ENCODE measurements at regions not wholly inside any gene's neighbourhood (a gene's known extent, or its start where the extent isn't known, plus 50 kb on each side); places are given as distances from the start of the nearest gene placed in this dataset.
A peak's percentile ranks its signal among the peaks of the same experiment; 100 is the strongest.

DNA sequence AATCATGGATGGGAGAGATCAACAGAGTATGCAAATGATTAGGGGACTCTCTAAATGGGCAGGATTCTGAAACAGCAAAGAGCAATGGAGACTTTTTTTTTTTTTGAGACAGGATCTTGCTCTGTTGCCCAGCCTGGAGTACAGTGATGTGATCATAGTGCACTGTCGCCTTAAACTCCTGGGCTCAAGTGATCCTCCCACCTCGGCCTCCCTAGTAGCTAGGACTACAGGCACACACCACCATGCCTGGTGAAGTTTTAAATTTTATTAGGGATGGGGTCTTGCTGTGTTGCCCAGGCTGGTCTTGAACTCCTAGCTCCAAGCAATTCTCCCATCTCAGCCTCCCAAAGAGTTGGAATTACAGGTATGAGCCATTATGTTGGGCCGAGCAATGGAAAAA lies 255.0 kb upstream of the ZFHX3 start:
- Histone ChIP-seq H2BK5ac (ENCODE audit: low read depth, low read length, poor library complexity) (no peak overlapping the region), H3K4me1 (ENCODE audit: control insufficient read depth in 1 of 2, insufficient read depth in 2 of 2, low read length in 2 of 2) (no peaks in the 10 kb centered on the region), H3K27ac (ENCODE audit: low read depth, low read length) (no peak overlapping the region), H3K4ac (ENCODE audit: low read depth, low read length) (no peak overlapping the region), H3K9ac (ENCODE audit: low read length) (no peak overlapping the region), H3K79me1 (ENCODE audit: low read length) (no peaks in the 10 kb centered on the region), H2BK12ac (ENCODE audit: low read length) (no peak overlapping the region), H3K9me3 (ENCODE audit: insufficient read depth, low read depth, low read length) (no peaks in the 10 kb centered on the region), H2BK120ac (ENCODE audit: insufficient read depth, low read length, poor library complexity) (no peak overlapping the region), H4K12ac (ENCODE audit: low read depth, low read length) (no peak overlapping the region), H3K4me2 (ENCODE audit: low read length) (no peak overlapping the region), H2AFZ (ENCODE audit: insufficient read depth, low read length, poor library complexity) (no peak overlapping the region), H2AK5ac (ENCODE audit: low read length) (no peak overlapping the region), H4K8ac (ENCODE audit: low read depth, low read length) (no peak overlapping the region), H3K4me3 (ENCODE audit: low read depth, low read length) (no peak overlapping the region), H3K14ac (ENCODE audit: low read length) (no peak overlapping the region), H3K27me3 (ENCODE audit: insufficient read depth, low read length) (no peaks in the 10 kb centered on the region), H4K91ac (ENCODE audit: low read depth, low read length) (no peak overlapping the region), H3K36me3 (ENCODE audit: control insufficient read depth in 1 of 2, insufficient read depth in 2 of 2, low read length in 2 of 2) (no peaks in the 10 kb centered on the region), H3K79me2 (ENCODE audit: control insufficient read depth, insufficient read depth, low read length, poor library complexity) (no peaks in the 10 kb centered on the region), H3K18ac (ENCODE audit: low read length) (no peak overlapping the region), H3K23ac (ENCODE audit: low read length) (no peak overlapping the region)
- no CpG with 5 or more reads among the region's 3 CpGs for WGBS (ENCODE audit: extremely low coverage, insufficient coverage, insufficient read length)
- DNase-seq: no peak

DNA sequence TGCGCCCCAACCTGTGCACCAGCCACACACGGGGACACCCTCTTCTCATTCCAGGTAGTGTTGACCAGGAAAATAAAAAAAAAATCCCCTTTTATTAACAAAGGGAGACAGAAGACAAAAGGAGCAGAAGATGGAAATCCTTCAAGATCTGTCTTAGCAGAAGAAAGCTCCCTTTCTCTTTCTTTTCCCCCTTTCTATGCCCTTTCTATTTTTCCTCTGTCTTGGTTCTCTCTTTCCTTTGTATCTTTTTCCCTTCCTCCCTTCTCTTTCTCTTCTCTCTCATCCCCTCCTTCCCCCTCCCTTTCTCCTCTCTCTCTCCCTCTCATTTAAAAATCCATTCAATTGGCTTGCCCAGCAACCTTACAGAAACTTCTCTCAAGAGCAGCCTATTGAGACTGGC lies 254.1 kb upstream of the ZFHX3 start:
- no peaks in the 10 kb centered on the region for H3K27me3 ChIP-seq (ENCODE audit: insufficient read depth, low read length)
- no peak overlapping the region for H2AK5ac ChIP-seq (ENCODE audit: low read length)
- H3K18ac ChIP-seq (ENCODE audit: low read length): no peak overlapping the region
- no peak overlapping the region for H3K14ac ChIP-seq (ENCODE audit: low read length)
- no peak overlapping the region for H2AFZ ChIP-seq (ENCODE audit: insufficient read depth, low read length, poor library complexity)
- H4K12ac ChIP-seq (ENCODE audit: low read depth, low read length): no peak overlapping the region
- no peaks in the 10 kb centered on the region for H3K36me3 ChIP-seq (ENCODE audit: control insufficient read depth in 1 of 2, insufficient read depth in 2 of 2, low read length in 2 of 2)
- H3K27ac ChIP-seq (ENCODE audit: low read depth, low read length): no peak overlapping the region
- no peaks in the 10 kb centered on the region for H3K79me1 ChIP-seq (ENCODE audit: low read length)
- H3K4me3 ChIP-seq (ENCODE audit: low read depth, low read length): no peak overlapping the region
- H3K9ac ChIP-seq (ENCODE audit: low read length): no peak overlapping the region
- no peak overlapping the region for H4K91ac ChIP-seq (ENCODE audit: low read depth, low read length)
- no CpG with 5 or more reads among the region's 2 CpGs for WGBS (ENCODE audit: extremely low coverage, insufficient coverage, insufficient read length)
- H2BK12ac ChIP-seq (ENCODE audit: low read length): no peak overlapping the region
- H3K23ac ChIP-seq (ENCODE audit: low read length): no peak overlapping the region
- H3K4me1 ChIP-seq (ENCODE audit: control insufficient read depth in 1 of 2, insufficient read depth in 2 of 2, low read length in 2 of 2): no peaks in the 10 kb centered on the region
- no peak overlapping the region for H4K8ac ChIP-seq (ENCODE audit: low read depth, low read length)
- no peak overlapping the region for H3K4me2 ChIP-seq (ENCODE audit: low read length)
- no peak overlapping the region for H3K4ac ChIP-seq (ENCODE audit: low read depth, low read length)
- no peaks in the 10 kb centered on the region for H3K79me2 ChIP-seq (ENCODE audit: control insufficient read depth, insufficient read depth, low read length, poor library complexity)
- H3K9me3 ChIP-seq (ENCODE audit: insufficient read depth, low read depth, low read length): no peaks in the 10 kb centered on the region
- no peak overlapping the region for H2BK5ac ChIP-seq (ENCODE audit: low read depth, low read length, poor library complexity)
- no peak overlapping the region for H2BK120ac ChIP-seq (ENCODE audit: insufficient read depth, low read length, poor library complexity)
- DNase-seq: no peak

DNA sequence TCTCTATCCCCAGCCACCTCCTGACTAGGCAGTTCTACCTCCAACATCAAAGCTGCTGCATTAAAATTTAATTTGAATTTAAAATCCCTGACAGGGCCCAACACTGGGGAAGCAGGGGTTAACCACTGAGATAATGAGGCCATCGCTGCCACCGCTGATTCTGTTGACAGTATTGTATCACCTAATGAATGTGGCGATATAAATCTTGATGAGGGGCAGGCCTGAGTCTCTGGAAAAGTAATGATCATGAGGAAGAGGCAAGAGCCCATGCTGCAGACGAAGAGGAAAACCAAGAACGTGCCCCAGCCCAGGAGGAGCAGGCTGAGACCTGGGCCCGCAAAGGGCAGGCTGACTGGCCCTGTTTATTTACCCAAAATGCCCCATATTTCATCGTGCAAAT lies 251.4 kb upstream of the ZFHX3 start:
- Histone ChIP-seq H3K4me3 (ENCODE audit: low read depth, low read length) (no peak overlapping the region), H4K8ac (ENCODE audit: low read depth, low read length) (no peak overlapping the region), H2BK120ac (ENCODE audit: insufficient read depth, low read length, poor library complexity) (no peak overlapping the region), H4K91ac (ENCODE audit: low read depth, low read length) (no peak overlapping the region), H3K27ac (ENCODE audit: low read depth, low read length) (no peak overlapping the region), H2AFZ (ENCODE audit: insufficient read depth, low read length, poor library complexity) (no peak overlapping the region), H3K36me3 (ENCODE audit: control insufficient read depth in 1 of 2, insufficient read depth in 2 of 2, low read length in 2 of 2) (no peaks in the 10 kb centered on the region), H3K23ac (ENCODE audit: low read length) (no peak overlapping the region), H3K9ac (ENCODE audit: low read length) (no peak overlapping the region), H4K12ac (ENCODE audit: low read depth, low read length) (no peak overlapping the region), H3K14ac (ENCODE audit: low read length) (no peak overlapping the region), H3K27me3 (ENCODE audit: insufficient read depth, low read length) (no peaks in the 10 kb centered on the region), H3K79me2 (ENCODE audit: control insufficient read depth, insufficient read depth, low read length, poor library complexity) (no peaks in the 10 kb centered on the region), H2BK5ac (ENCODE audit: low read depth, low read length, poor library complexity) (no peak overlapping the region), H3K79me1 (ENCODE audit: low read length) (no peaks in the 10 kb centered on the region), H3K4ac (ENCODE audit: low read depth, low read length) (no peak overlapping the region), H3K4me2 (ENCODE audit: low read length) (no peak overlapping the region), H3K9me3 (ENCODE audit: insufficient read depth, low read depth, low read length) (no peaks in the 10 kb centered on the region), H3K4me1 (ENCODE audit: control insufficient read depth in 1 of 2, insufficient read depth in 2 of 2, low read length in 2 of 2) (no peaks in the 10 kb centered on the region), H3K18ac (ENCODE audit: low read length) (no peak overlapping the region), H2BK12ac (ENCODE audit: low read length) (no peak overlapping the region), H2AK5ac (ENCODE audit: low read length) (no peak overlapping the region)
- no CpG with 5 or more reads among the region's 7 CpGs for WGBS (ENCODE audit: extremely low coverage, insufficient coverage, insufficient read length)
- DNase-seq: no peak

DNA sequence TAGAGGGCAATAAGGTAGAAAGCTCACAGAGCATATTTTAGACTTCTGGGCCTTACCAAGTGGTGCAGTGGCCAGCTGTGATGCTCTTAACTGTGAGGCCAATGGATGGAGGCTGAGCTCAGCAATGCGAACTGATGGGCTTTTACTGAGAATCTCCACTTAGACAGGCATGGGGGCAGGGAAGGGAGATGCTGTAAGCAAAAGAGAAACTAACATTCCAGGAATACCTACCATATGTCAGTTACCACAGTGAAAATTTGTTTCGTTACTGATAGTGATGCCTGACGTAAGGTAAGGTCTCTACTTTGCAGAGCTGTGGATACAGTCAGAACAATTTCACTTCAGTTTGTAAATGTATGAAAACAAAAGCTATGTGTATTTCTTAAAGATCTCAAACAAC lies 250.6 kb upstream of the ZFHX3 start:
- Histone ChIP-seq H3K27me3 (ENCODE audit: insufficient read depth, low read length) (no peaks in the 10 kb centered on the region), H3K4me2 (ENCODE audit: low read length) (no peak overlapping the region), H3K4me3 (ENCODE audit: low read depth, low read length) (no peak overlapping the region), H4K91ac (ENCODE audit: low read depth, low read length) (no peak overlapping the region), H2BK5ac (ENCODE audit: low read depth, low read length, poor library complexity) (no peak overlapping the region), H3K27ac (ENCODE audit: low read depth, low read length) (no peak overlapping the region), H2AFZ (ENCODE audit: insufficient read depth, low read length, poor library complexity) (no peak overlapping the region), H3K9ac (ENCODE audit: low read length) (no peak overlapping the region), H2BK12ac (ENCODE audit: low read length) (no peak overlapping the region), H3K79me1 (ENCODE audit: low read length) (no peaks in the 10 kb centered on the region), H2BK120ac (ENCODE audit: insufficient read depth, low read length, poor library complexity) (no peak overlapping the region), H4K12ac (ENCODE audit: low read depth, low read length) (no peak overlapping the region), H3K9me3 (ENCODE audit: insufficient read depth, low read depth, low read length) (no peaks in the 10 kb centered on the region), H3K4ac (ENCODE audit: low read depth, low read length) (no peak overlapping the region), H3K18ac (ENCODE audit: low read length) (no peak overlapping the region), H2AK5ac (ENCODE audit: low read length) (no peak overlapping the region), H3K23ac (ENCODE audit: low read length) (no peak overlapping the region), H3K79me2 (ENCODE audit: control insufficient read depth, insufficient read depth, low read length, poor library complexity) (no peaks in the 10 kb centered on the region), H3K14ac (ENCODE audit: low read length) (no peak overlapping the region), H3K4me1 (ENCODE audit: control insufficient read depth in 1 of 2, insufficient read depth in 2 of 2, low read length in 2 of 2) (no peaks in the 10 kb centered on the region), H3K36me3 (ENCODE audit: control insufficient read depth in 1 of 2, insufficient read depth in 2 of 2, low read length in 2 of 2) (no peaks in the 10 kb centered on the region), H4K8ac (ENCODE audit: low read depth, low read length) (no peak overlapping the region)
- DNase-seq: peak; percentile 64 to 81
- no CpG with 5 or more reads among the region's 3 CpGs for WGBS (ENCODE audit: extremely low coverage, insufficient coverage, insufficient read length)
